HCT116 (cell line): ENCODE measurements at regions not wholly inside any gene's neighbourhood (a gene's known extent, or its start where the extent isn't known, plus 50 kb on each side); places are given as distances from the start of the nearest gene placed in this dataset.

ENCODE experiments used
- ATAC-seq: fragments of 200-7000 bp; cut with Tn5 transposase; 2 replicates; pipeline ENCODE4 v1.9.1; 2020; ENCODE audit warnings: mild to moderate bottlenecking, moderate library complexity
- BruUV-seq: library from RNA; stranded (reverse); fragments of 400-500 nt; replicated peaks from 2 replicates; lab custom pipeline; 2021; lab: Mats Ljungman, UMichigan
- CTCF ChIA-PET: fragments of 300-600 bp; sonication (Branson Sonifier 250); formaldehyde crosslinking; loops from one replicate; lab custom pipeline; 2021; ENCODE audit warnings: antibody characterized with exemption; lab: Charles Lee
- POLR2A ChIA-PET: fragments of 300-600, 350-600 bp; sonication (Branson Sonifier 250); formaldehyde crosslinking; loops from one replicate; lab custom pipeline; 2021; ENCODE audit warnings: antibody characterized with exemption; lab: Charles Lee
- RAD21 ChIA-PET, 2 experiments: fragments of 300-600 bp; sonication (Branson Sonifier 250); formaldehyde crosslinking; loops; one replicate each; lab custom pipeline; 2023; ENCODE audit warnings: low total read pairs in 2 of 2; ENCODE audit not compliant: uncharacterized antibody in 2 of 2, unreplicated experiment in 2 of 2, low non-redundant PET in 1 of 2; lab: Charles Lee
- DNase-seq: peaks from one replicate; pipeline ENCODE4 v3.0.0-alpha.2; 2010; ENCODE audit warnings: low read depth, low spot score
- H2AFZ ChIP-seq: fragments of 200-600 bp; shearing (Covaris generic), sonication (generic); 2 replicates; pipeline ENCODE4 v1.6.1; 2017; ENCODE audit warnings: low read depth, mixed run types, mixed read lengths, antibody characterized with exemption, low read length; ENCODE audit not compliant: poor library complexity, severe bottlenecking
- H3K27ac ChIP-seq: 2 replicates; pipeline ENCODE4 v1.5.1; 2012; ENCODE audit warnings: low read depth, low read length
- H3K27me3 ChIP-seq: fragments of 200-600 bp; sonication (generic); 2 replicates; pipeline ENCODE4 v1.6.1; 2016; ENCODE audit warnings: mixed run types, low read length, mixed read lengths; ENCODE audit not compliant: insufficient read depth
- H3K36me3 ChIP-seq, 2 experiments: fragments of 200-500 bp in 1 of 2; fragments of 200-600 bp in 1 of 2; sonication (Bioruptor generic) in 1 of 2; sonication (generic) in 1 of 2; 2 replicates each; pipeline versions ENCODE4 v1.5.1 to v1.6.1; 2014 to 2016; ENCODE audit warnings: low read length in 2 of 2, inconsistent platforms in 1 of 2, mixed read lengths in 1 of 2, mixed run types in 1 of 2; ENCODE audit not compliant: insufficient read depth in 2 of 2, control insufficient read depth in 1 of 2
- H3K4me1 ChIP-seq, 2 experiments: fragments of 200-600 bp in 1 of 2; sonication (generic) in 1 of 2; 2 replicates each; pipeline versions ENCODE4 v1.5.1 to v1.6.1; 2012 to 2017; ENCODE audit warnings: low read length in 2 of 2, inconsistent platforms in 1 of 2, mild to moderate bottlenecking in 1 of 2, mixed read lengths in 1 of 2, mixed run types in 1 of 2, moderate library complexity in 1 of 2; ENCODE audit not compliant: insufficient read depth in 2 of 2, control insufficient read depth in 1 of 2
- H3K4me2 ChIP-seq: fragments of 200-600 bp; sonication (generic); 2 replicates; pipeline ENCODE4 v1.6.1; 2017; ENCODE audit warnings: mixed run types, low read length, mixed read lengths
- H3K4me3 ChIP-seq, 2 experiments: fragments of 200-600 bp in 1 of 2; sonication (generic) in 1 of 2; replicated peaks in 1 of 2; 2 replicates each; pipeline ENCODE4 v1.5.1; 2011 to 2016; ENCODE audit warnings: low read length in 2 of 2, control low read depth in 1 of 2, low read depth in 1 of 2, mild to moderate bottlenecking in 1 of 2, mixed read lengths in 1 of 2, mixed run types in 1 of 2
- H3K79me2 ChIP-seq: fragments of 200-600 bp; sonication (generic); 2 replicates; pipeline ENCODE4 v1.6.1; 2017; ENCODE audit warnings: mild to moderate bottlenecking, mixed run types, low read length, moderate library complexity, mixed read lengths; ENCODE audit not compliant: insufficient read depth
- H3K9ac ChIP-seq: fragments of 200-600 bp; sonication (generic); 2 replicates; pipeline ENCODE4 v1.6.1; 2016; ENCODE audit warnings: low read length, mixed read lengths
- H3K9me2 ChIP-seq: fragments of 200-600 bp; sonication (generic), shearing (Covaris generic); 2 replicates; pipeline ENCODE4 v1.6.1; 2017; ENCODE audit warnings: mixed run types, mild to moderate bottlenecking, moderate library complexity; ENCODE audit not compliant: insufficient read depth
- H3K9me3 ChIP-seq, 2 experiments: fragments of 200-500 bp in 1 of 2; fragments of 200-600 bp in 1 of 2; sonication (Bioruptor generic) in 1 of 2; sonication (generic) in 1 of 2; 2 replicates each; pipeline ENCODE4 v1.6.1; 2014 to 2017; ENCODE audit warnings: low read length in 2 of 2, mixed read lengths in 2 of 2, inconsistent platforms in 1 of 2, low read depth in 1 of 2, mild to moderate bottlenecking in 1 of 2, mixed run types in 1 of 2, moderate library complexity in 1 of 2; ENCODE audit not compliant: control insufficient read depth in 1 of 2, insufficient read depth in 1 of 2
- H4K20me1 ChIP-seq: fragments of 200-600 bp; sonication (generic), shearing (Covaris generic); 2 replicates; pipeline ENCODE4 v1.6.1; 2017; ENCODE audit warnings: mixed run types, mild to moderate bottlenecking, moderate library complexity; ENCODE audit not compliant: insufficient read depth
- CBX3 ChIP-seq: IDR thresholded peaks from 2 replicates; pipeline ENCODE4 v1.6.1; 2012; ENCODE audit warnings: low read depth
- CEBPB ChIP-seq: IDR thresholded peaks from 2 replicates; pipeline ENCODE4 v1.6.1; 2012; ENCODE audit warnings: low read depth
- EGR1 ChIP-seq: IDR thresholded peaks from 2 replicates; pipeline ENCODE4 v1.6.1; 2012; ENCODE audit warnings: low read depth
- ELF1 ChIP-seq: IDR thresholded peaks from 2 replicates; pipeline ENCODE4 v1.6.1; 2012; ENCODE audit warnings: low read depth, borderline replicate concordance
- FOSL1 ChIP-seq: IDR thresholded peaks from 2 replicates; pipeline ENCODE4 v1.6.1; 2012; ENCODE audit warnings: low read depth
- POLR2A ChIP-seq: IDR thresholded peaks from 2 replicates; pipeline ENCODE4 v1.7.0; 2011; ENCODE audit warnings: borderline replicate concordance; ENCODE audit not compliant: insufficient read depth, insufficient read length; ENCODE audit errors: extremely low read depth
- POLR2AphosphoS5 ChIP-seq: IDR thresholded peaks from 2 replicates; pipeline ENCODE4 v1.6.1; 2011; ENCODE audit warnings: mild to moderate bottlenecking, low read depth, low read length, moderate library complexity
- TCF7L2 ChIP-seq: IDR thresholded peaks from 2 replicates; pipeline ENCODE4 v1.7.0; 2011; ENCODE audit warnings: borderline replicate concordance, inconsistent platforms; ENCODE audit not compliant: insufficient read depth, insufficient read length; ENCODE audit errors: extremely low read depth
- YY1 ChIP-seq: IDR thresholded peaks from 2 replicates; pipeline ENCODE4 v1.6.1; 2011; ENCODE audit warnings: low read length, low read depth, moderate library complexity, mild to moderate bottlenecking; ENCODE audit not compliant: insufficient replicate concordance; ENCODE audit errors: extremely low read depth
- ZFX ChIP-seq: fragments of 450-650 bp; IDR thresholded peaks from 2 replicates; pipeline ENCODE4 v1.6.1; 2017
- intact Hi-C: fragments of 100-400 bp; cut with micrococcal nuclease; formaldehyde crosslinking; loops from 2 replicates; pipeline ENCODE4 v1.10.0; 2022
- TF ChIP-seq, protein P1 (sequence below): IDR thresholded peaks from 2 replicates; pipeline ENCODE4 v1.6.1; 2011; ENCODE audit warnings: mild to moderate bottlenecking, low read length, moderate library complexity; ENCODE audit not compliant: insufficient replicate concordance; ENCODE audit errors: extremely low read depth
- TF ChIP-seq, protein P2 (sequence below): IDR thresholded peaks from 2 replicates; pipeline ENCODE4 v1.6.1; 2012
- TF ChIP-seq, protein P3 (sequence below), 3 experiments: fragments of 200-600 bp in 1 of 3; sonication (generic) in 1 of 3; IDR thresholded peaks in 2 of 3; conservative IDR thresholded peaks in 1 of 3; 2 replicates each; pipeline ENCODE4 v1.5.1; 2012 to 2017; ENCODE audit warnings: low read depth in 2 of 3, low read length in 2 of 3, antibody characterized with exemption in 1 of 3, borderline replicate concordance in 1 of 3, control low read depth in 1 of 3, mild to moderate bottlenecking in 1 of 3, mixed read lengths in 1 of 3, mixed run types in 1 of 3, moderate library complexity in 1 of 3; ENCODE audit not compliant: insufficient read depth in 1 of 3
- TF ChIP-seq, protein P4 (sequence below): IDR thresholded peaks from 2 replicates; pipeline ENCODE4 v1.6.1; 2012

DNA sequence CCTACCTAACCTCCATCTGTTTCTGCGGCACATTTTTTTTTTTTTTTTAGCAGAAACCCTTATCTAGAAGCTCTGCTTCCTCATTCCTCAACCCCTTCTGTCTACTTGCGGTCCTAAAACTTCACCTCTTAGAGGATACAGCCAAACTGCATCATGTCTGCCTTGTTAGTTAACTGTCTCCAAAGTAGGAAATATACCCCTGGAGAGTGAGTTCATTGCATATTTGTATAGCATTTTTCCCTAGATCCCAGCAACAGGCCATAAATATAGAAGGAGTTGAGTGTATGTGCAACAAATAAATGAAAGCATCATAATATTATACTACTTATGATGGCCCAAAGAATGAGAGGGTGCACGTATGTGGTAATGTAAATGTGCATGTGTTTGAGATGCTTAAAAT is 1288.6 kb upstream of the GJE1 start:
- ChIA-PET CTCF (no interaction called here), POLR2A (no interaction called here), RAD21 (no interaction called here)
- intact Hi-C loops: no loop called here
- H3K4me1 ChIP-seq: peaks cover 14 to 28% of the 10 kb centered on the region in 2 experiments
- H3K4me3 ChIP-seq: no peak overlapping the region
- peaks cover 0 to 5% of the 10 kb centered on the region in 2 experiments; a peak in 1 of 4 replicates for H3K36me3 ChIP-seq
- no peaks in the 10 kb centered on the region for H3K27me3 ChIP-seq
- no TSS peak for BruUV-seq
- no peak overlapping the region for H3K4me2 ChIP-seq
- peaks cover 8% of the 10 kb centered on the region for H3K79me2 ChIP-seq
- TF ChIP-seq ELF1 (no peak), POLR2AphosphoS5 (no peak), POLR2A (no peak), TCF7L2 (no peak), EGR1 (no peak), YY1 (no peak), CEBPB (no peak), ZFX (no peak), CBX3 (no peak), FOSL1 (no peak)
- TF ChIP-seq, protein P1, sequence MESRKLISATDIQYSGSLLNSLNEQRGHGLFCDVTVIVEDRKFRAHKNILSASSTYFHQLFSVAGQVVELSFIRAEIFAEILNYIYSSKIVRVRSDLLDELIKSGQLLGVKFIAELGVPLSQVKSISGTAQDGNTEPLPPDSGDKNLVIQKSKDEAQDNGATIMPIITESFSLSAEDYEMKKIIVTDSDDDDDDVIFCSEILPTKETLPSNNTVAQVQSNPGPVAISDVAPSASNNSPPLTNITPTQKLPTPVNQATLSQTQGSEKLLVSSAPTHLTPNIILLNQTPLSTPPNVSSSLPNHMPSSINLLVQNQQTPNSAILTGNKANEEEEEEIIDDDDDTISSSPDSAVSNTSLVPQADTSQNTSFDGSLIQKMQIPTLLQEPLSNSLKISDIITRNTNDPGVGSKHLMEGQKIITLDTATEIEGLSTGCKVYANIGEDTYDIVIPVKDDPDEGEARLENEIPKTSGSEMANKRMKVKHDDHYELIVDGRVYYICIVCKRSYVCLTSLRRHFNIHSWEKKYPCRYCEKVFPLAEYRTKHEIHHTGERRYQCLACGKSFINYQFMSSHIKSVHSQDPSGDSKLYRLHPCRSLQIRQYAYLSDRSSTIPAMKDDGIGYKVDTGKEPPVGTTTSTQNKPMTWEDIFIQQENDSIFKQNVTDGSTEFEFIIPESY: no peak
- TF ChIP-seq, protein P2, sequence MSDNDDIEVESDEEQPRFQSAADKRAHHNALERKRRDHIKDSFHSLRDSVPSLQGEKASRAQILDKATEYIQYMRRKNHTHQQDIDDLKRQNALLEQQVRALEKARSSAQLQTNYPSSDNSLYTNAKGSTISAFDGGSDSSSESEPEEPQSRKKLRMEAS: no peak
- TF ChIP-seq, protein P3, sequence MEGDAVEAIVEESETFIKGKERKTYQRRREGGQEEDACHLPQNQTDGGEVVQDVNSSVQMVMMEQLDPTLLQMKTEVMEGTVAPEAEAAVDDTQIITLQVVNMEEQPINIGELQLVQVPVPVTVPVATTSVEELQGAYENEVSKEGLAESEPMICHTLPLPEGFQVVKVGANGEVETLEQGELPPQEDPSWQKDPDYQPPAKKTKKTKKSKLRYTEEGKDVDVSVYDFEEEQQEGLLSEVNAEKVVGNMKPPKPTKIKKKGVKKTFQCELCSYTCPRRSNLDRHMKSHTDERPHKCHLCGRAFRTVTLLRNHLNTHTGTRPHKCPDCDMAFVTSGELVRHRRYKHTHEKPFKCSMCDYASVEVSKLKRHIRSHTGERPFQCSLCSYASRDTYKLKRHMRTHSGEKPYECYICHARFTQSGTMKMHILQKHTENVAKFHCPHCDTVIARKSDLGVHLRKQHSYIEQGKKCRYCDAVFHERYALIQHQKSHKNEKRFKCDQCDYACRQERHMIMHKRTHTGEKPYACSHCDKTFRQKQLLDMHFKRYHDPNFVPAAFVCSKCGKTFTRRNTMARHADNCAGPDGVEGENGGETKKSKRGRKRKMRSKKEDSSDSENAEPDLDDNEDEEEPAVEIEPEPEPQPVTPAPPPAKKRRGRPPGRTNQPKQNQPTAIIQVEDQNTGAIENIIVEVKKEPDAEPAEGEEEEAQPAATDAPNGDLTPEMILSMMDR (IDR thresholded peaks at IDR 0.05 in 2 of 3, conservative IDR thresholded peaks at IDR 0.05 in 1 of 3; ENCODE audit: borderline replicate concordance in 1 of 3, insufficient read depth in 1 of 3, low read depth in 2 of 3, low read length in 2 of 3): no peak
- TF ChIP-seq, protein P4, sequence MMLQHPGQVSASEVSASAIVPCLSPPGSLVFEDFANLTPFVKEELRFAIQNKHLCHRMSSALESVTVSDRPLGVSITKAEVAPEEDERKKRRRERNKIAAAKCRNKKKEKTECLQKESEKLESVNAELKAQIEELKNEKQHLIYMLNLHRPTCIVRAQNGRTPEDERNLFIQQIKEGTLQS: no peak
- TF ChIP-seq, all 23 proteins: peak for 0
- Histone ChIP-seq H3K27ac (no peak overlapping the region), H3K9me2 (no peaks in the 10 kb centered on the region), H3K9ac (no peak overlapping the region), H2AFZ (no peak overlapping the region), H4K20me1 (no peaks in the 10 kb centered on the region), H3K9me3 (no peaks in the 10 kb centered on the region)
- ATAC-seq (no peak), DNase-seq (no peak)
